ENCODE measurements at regions not wholly inside any gene's neighbourhood (a gene's known extent, or its start where the extent isn't known, plus 50 kb on each side); places are given as distances from the start of the nearest gene placed in this dataset.

- no peak for DNase-seq (ENCODE audit: low spot score)
- TF ChIP-seq CTCF (IDR thresholded peaks at IDR 0.05; ENCODE audit: extremely low read depth, missing control alignments): no peak
Measured at GRCh38 chr16:35569413-35569812, 2110.0 kb downstream of the TP53TG3F start.

- no peak for DNase-seq (ENCODE audit: low spot score)
- TF ChIP-seq CTCF (IDR thresholded peaks at IDR 0.05; ENCODE audit: extremely low read depth, missing control alignments): no peak
Measured at GRCh38 chr16:35570946-35571345, 2111.5 kb downstream of the TP53TG3F start.

DNA sequence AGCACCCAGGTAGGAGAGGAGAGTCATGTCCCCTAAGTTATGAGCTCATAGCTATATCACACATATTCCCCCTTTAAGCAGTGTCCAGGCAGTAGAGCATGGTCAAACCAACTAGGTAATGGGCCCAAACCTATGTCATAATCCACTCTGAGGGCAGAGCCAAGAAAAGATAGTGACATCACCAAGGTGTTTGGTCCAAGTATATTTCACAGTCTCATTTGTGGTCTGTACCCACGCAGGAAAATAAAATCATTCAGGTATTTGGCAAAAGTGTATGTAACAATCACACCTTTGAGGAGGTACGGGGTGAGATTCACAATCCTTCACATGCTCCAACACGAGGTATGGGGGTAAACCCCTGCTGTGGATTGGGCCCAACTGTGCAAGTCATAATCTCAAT, 2112.8 kb downstream of the TP53TG3F start:
- no peak for TF ChIP-seq CTCF (IDR thresholded peaks at IDR 0.05; ENCODE audit: extremely low read depth, missing control alignments)

GRCh38 chr16:35573407-35573806, 2114.0 kb downstream of the TP53TG3F start:
- no peak for TF ChIP-seq CTCF (IDR thresholded peaks at IDR 0.05; ENCODE audit: extremely low read depth, missing control alignments)
- no peak for DNase-seq (ENCODE audit: low spot score)

More for the DNA sequence above, 2112.8 kb downstream of the TP53TG3F start:
- no peak for DNase-seq (ENCODE audit: low spot score)

DNA sequence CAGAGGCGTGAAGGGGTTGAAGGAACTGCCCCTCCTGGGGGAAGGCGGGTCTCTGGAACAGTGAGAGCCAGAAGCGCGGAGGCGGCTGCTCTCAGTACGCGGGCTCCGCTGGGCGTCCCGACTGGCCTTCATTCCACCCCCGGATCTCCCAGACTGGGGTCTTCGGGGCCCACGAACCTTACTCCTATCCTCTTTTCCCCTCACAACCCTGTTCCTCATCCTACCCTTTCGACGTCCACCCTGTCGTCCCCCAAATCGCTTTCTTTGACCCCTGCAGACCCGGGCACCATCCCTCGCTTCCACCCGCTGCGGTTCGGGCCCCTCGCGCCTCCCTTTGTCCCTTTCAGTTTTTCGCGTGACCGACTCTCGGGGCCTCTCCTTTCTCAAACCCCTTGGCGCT, 2114.6 kb downstream of the TP53TG3F start:
- no peak for TF ChIP-seq CTCF (IDR thresholded peaks at IDR 0.05; ENCODE audit: extremely low read depth, missing control alignments)
- DNase-seq (ENCODE audit: low spot score): no peak

DNA sequence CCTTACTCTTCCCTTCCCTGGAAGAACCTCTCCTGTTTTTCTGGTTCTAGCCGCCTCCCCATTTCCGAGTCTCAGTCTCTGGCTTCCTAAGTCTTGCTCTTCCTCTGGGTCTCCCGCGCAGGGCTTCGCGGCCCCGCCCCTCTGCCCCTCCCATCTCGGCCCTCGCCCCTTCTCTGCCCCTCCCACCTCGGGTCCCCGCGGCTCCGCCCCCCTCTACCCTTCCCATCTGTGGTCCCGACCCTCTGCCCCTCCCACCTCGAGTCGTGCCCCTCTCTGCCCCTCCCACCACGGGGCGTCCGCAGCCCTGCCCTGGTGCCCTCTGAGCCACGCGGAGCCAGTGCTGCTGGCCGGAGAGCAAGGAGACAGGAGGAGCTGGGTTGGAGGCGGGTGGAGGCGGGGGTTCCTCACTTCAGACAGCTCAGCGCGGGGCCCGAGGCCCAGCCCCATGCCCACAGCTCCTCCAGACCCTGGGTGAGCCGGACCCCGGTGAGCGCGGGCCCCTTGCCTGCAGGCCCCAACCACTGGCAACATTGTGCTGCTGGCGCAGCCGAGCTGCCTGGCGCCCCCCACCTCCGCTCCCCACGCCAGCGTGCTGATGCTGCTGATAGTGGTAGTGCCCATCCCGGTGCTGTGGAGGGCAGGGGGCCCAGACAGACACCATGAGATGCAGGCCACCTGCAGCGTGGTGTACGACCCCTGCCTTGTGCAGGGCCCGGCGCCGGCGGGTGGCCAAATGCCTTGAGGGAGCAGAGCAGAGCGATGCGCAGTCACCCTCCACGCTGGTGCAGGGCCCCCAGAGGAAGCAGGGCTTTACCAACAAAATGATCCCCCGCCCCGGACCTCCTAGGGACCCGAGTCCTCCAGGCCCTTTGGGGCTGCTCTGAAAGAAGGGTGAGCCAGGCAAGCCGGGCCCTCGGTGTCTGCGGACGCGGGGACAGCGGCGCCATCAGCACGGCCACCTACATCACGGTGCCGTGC, 2115.3 kb downstream of the TP53TG3F start:
- no peak for DNase-seq (ENCODE audit: low spot score)
- TF ChIP-seq CTCF (IDR thresholded peaks at IDR 0.05; ENCODE audit: extremely low read depth, missing control alignments): no peak

GRCh38 chr16:35575432-35575821, 2116.0 kb downstream of the TP53TG3F start:
- no peak for TF ChIP-seq CTCF (IDR thresholded peaks at IDR 0.05; ENCODE audit: extremely low read depth, missing control alignments)
- no peak for DNase-seq (ENCODE audit: low spot score)
